Spleen (tissue), 11 donors: ENCODE measurements at regions not wholly inside any gene's neighbourhood (a gene's known extent, or its start where the extent isn't known, plus 50 kb on each side); places are given as distances from the start of the nearest gene placed in this dataset.

Experiments used
- DNase-seq: peaks from one replicate; pipeline ENCODE4 v3.0.0-alpha.2; 2020
- H3K27ac ChIP-seq, 8 donors: fragments of 200-600 bp; sonication (generic) in 7 of 8; 1 replicate in 4 of 8; 2 replicates in 4 of 8; pipeline versions ENCODE4 v1.5.0 to v1.8.0; 2016 to 2021; ENCODE audit warnings: inconsistent platforms in 4 of 8, mild to moderate bottlenecking in 4 of 8, moderate library complexity in 1 of 8
- H3K27me3 ChIP-seq, 7 donors: fragments of 200-600 bp; sonication (generic) in 6 of 7; replicated peaks in 1 of 7; 1 replicate in 4 of 7; 2 replicates in 3 of 7; pipeline versions ENCODE4 v1.5.0 to v1.8.0; 2016 to 2021; ENCODE audit warnings: inconsistent platforms in 3 of 7, mild to moderate bottlenecking in 1 of 7
- H3K36me3 ChIP-seq, 6 donors: fragments of 200-600 bp; sonication (generic) in 5 of 6; 1 replicate in 4 of 6; 2 replicates in 2 of 6; pipeline versions ENCODE4 v1.5.0 to v1.8.0; 2016 to 2021; ENCODE audit warnings: inconsistent platforms in 2 of 6
- H3K4me1 ChIP-seq, 6 donors: fragments of 200-600 bp; sonication (generic) in 5 of 6; 1 replicate in 3 of 6; 2 replicates in 3 of 6; pipeline versions ENCODE4 v1.5.0 to v1.8.0; 2016 to 2021; ENCODE audit warnings: inconsistent platforms in 3 of 6
- H3K4me3 ChIP-seq, 8 donors: fragments of 200-600 bp; sonication (generic) in 7 of 8; 1 replicate in 4 of 8; 2 replicates in 4 of 8; pipeline versions ENCODE4 v1.5.0 to v1.8.0; 2016 to 2021; ENCODE audit warnings: inconsistent platforms in 4 of 8, mild to moderate bottlenecking in 4 of 8, moderate library complexity in 2 of 8
- H3K9me3 ChIP-seq, 8 donors: fragments of 200-600 bp; sonication (generic) in 7 of 8; 1 replicate in 4 of 8; 2 replicates in 4 of 8; pipeline versions ENCODE4 v1.5.0 to v1.8.0; 2016 to 2021; ENCODE audit warnings: inconsistent platforms in 4 of 8
- CTCF ChIP-seq, 11 experiments: fragments of 200-600 bp in 7 of 11; fragments of 450-650 bp in 4 of 11; sonication (generic) in 4 of 11; IDR thresholded peaks in 8 of 11; conservative IDR thresholded peaks in 3 of 11; 1 replicate in 7 of 11; 2 replicates in 4 of 11; pipeline versions ENCODE4 v1.4.0 to v1.8.0; 2016 to 2021; ENCODE audit warnings: antibody characterized with exemption in 11 of 11, inconsistent platforms in 4 of 11, mild to moderate bottlenecking in 1 of 11
- POLR2A ChIP-seq, 3 donors: fragments of 450-650 bp; IDR thresholded peaks; one replicate each; pipeline ENCODE4 v1.5.1; 2017; ENCODE audit warnings: antibody characterized with exemption in 3 of 3, mild to moderate bottlenecking in 1 of 3
- POLR2AphosphoS5 ChIP-seq, 3 donors: sonication (generic); formaldehyde crosslinking; IDR thresholded peaks; one replicate each; pipeline ENCODE4 v1.5.1; 2017; ENCODE audit warnings: antibody characterized with exemption in 3 of 3
- whole genome bisulfite sequencing, 5 donors: extraction: QIAGEN DNeasy Blood & Tissue Kit in 3 of 5; methylation state at CpG; one replicate each; pipeline versions ENCODE4 v1.1.5 to v1.1.7; 2013 to 2018; 5-methylcytosine and 5-hydroxymethylcytosine counted together
- intact Hi-C: fragments of 100-400 bp; cut with DNase I; formaldehyde crosslinking; loops from one replicate; pipeline ENCODE4 v1.15.0; 2023; ENCODE audit warnings: low total_unique reads
- donor health status: healthy with polysubstance abuse.
- donor health status: DM: no; HTN: no; CAD: no; lungs with moderate emphysema.
- donor health status: DM: no; HTN: no; CAD: no.
- donor health status: Bipolar disorder and iron deficiency.
- donor health status: healthy.
- donor health status: DM: no; HTN: no; CAD: no.
- donor health status: DM: yes; HTN: yes; CAD: no.

DNA sequence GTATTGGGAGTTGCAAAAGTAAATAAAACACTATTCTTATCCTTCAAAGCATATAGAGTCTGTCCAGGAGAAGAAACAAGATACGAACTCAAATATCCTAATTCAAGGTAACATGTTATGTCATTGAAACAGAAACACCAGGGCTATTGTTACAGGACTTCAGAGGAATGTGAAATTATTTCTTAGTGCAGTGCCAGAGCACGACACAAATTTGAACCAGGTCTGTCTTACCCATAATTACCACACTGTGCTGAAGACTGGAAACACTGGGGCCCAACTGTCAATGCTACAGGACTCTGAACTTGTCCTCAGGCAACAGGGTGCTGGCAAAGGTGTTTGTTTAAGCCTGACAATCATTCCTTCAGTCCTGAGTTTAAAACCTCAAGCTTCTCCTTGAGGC lies 633.6 kb upstream of the UBE2E2 start:
- intact Hi-C loops: loop anchor here (5.0 kb wide), 1 partner anchor 388 kb away; no protein-coding TSS in a partner anchor
- no peaks in the 10 kb centered on the region for H3K27me3 ChIP-seq
- H3K27ac ChIP-seq: no peak overlapping the region
- no peak overlapping the region for H3K4me3 ChIP-seq
- no peak for DNase-seq
- WGBS, 5 donors: 78 to 92% (median 84%) methylated on average over 2 of the region's 2 CpGs
- no peaks in the 10 kb centered on the region for H3K9me3 ChIP-seq
- no peak for TF ChIP-seq POLR2A (IDR thresholded peaks at IDR 0.05)
- no peaks in the 10 kb centered on the region for H3K36me3 ChIP-seq
- no peaks in the 10 kb centered on the region for H3K4me1 ChIP-seq

- Histone ChIP-seq H3K27me3 (no peaks in the 10 kb centered on the region), H3K27ac (no peak overlapping the region), H3K36me3 (no peaks in the 10 kb centered on the region), H3K9me3 (no peaks in the 10 kb centered on the region), H3K4me1 (no peaks in the 10 kb centered on the region), H3K4me3 (no peak overlapping the region)
- TF ChIP-seq CTCF (IDR thresholded peaks at IDR 0.05 in 8 of 11, conservative IDR thresholded peaks at IDR 0.05 in 3 of 11) (no peak), POLR2A (IDR thresholded peaks at IDR 0.05) (no peak), POLR2AphosphoS5 (IDR thresholded peaks at IDR 0.05) (no peak)
- no peak for DNase-seq
- intact Hi-C loops: no loop called here
Observed at GRCh38 chr3:22581007-22581406, 622.1 kb upstream of the UBE2E2 start.

DNA sequence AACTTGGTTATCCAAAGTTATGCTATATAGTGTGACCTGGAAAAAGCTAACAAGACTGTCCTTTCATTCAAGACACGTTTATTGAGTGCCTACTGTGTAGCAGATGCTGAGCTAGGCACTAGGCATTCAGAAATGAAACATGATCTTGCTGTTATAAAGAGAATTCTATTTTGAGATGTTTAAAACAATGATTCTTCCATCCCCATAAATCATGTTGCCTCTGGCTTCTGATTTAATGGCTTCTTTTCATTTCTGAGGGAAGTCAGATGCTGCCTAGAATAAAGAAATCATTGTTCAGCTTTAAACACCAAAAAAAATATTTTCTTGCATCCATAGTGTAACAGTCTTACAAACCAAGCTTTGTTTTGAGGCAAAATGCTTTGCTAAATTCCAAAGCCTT lies 620.9 kb upstream of the UBE2E2 start:
- intact Hi-C loops: no loop called here
- TF ChIP-seq POLR2AphosphoS5 (IDR thresholded peaks at IDR 0.05) (no peak), CTCF (IDR thresholded peaks at IDR 0.05 in 8 of 11, conservative IDR thresholded peaks at IDR 0.05 in 3 of 11) (no peak), POLR2A (IDR thresholded peaks at IDR 0.05) (no peak)
- no peaks in the 10 kb centered on the region for H3K9me3 ChIP-seq
- 41 to 62% (median 45%) methylated on average over 1 of the region's 1 CpG for WGBS, 5 donors
- H3K4me1 ChIP-seq: no peaks in the 10 kb centered on the region
- no peaks in the 10 kb centered on the region for H3K36me3 ChIP-seq
- H3K4me3 ChIP-seq: no peak overlapping the region
- DNase-seq: no peak
- no peaks in the 10 kb centered on the region for H3K27me3 ChIP-seq
- H3K27ac ChIP-seq: no peak overlapping the region

DNA sequence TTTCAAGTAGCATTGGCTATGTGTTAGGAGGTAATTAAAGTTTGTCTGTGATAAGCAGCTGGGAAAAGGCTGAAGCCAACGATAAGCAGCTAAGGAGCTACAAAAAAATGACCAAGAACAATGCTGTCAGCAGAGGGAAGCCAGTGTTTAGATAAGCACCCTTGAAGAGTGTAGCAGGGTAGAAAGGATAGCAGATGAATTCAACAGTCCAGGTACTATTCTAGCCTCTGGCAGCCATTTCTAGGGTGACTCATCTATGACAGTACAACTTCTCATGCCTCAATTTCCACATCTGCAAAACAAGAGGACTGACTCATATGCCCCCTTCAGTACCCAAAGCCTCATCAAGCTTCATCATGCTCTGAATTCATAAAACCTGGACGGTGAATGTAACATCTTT lies 617.6 kb upstream of the UBE2E2 start:
- TF ChIP-seq POLR2AphosphoS5 (IDR thresholded peaks at IDR 0.05) (no peak), CTCF (IDR thresholded peaks at IDR 0.05 in 8 of 11, conservative IDR thresholded peaks at IDR 0.05 in 3 of 11) (no peak), POLR2A (IDR thresholded peaks at IDR 0.05) (no peak)
- intact Hi-C loops: no loop called here
- Histone ChIP-seq H3K36me3 (no peaks in the 10 kb centered on the region), H3K4me3 (no peak overlapping the region), H3K4me1 (no peaks in the 10 kb centered on the region), H3K27me3 (no peaks in the 10 kb centered on the region), H3K9me3 (no peaks in the 10 kb centered on the region), H3K27ac (no peak overlapping the region)
- WGBS, 5 donors: 55 to 64% (median 62%) methylated on average over 2 of the region's 2 CpGs
- DNase-seq: no peak

GRCh38 chr3:22585911-22586310 lies 617.2 kb upstream of the UBE2E2 start:
- no peaks in the 10 kb centered on the region for H3K36me3 ChIP-seq
- no peak overlapping the region for H3K4me3 ChIP-seq
- H3K9me3 ChIP-seq: no peaks in the 10 kb centered on the region
- no peak for DNase-seq
- intact Hi-C loops: no loop called here
- no peaks in the 10 kb centered on the region for H3K4me1 ChIP-seq
- no peaks in the 10 kb centered on the region for H3K27me3 ChIP-seq
- 72 to 89% (median 80%) methylated on average over 2 of the region's 2 CpGs for WGBS, 5 donors
- TF ChIP-seq POLR2AphosphoS5 (IDR thresholded peaks at IDR 0.05): no peak
- no peak for TF ChIP-seq CTCF (IDR thresholded peaks at IDR 0.05 in 8 of 11, conservative IDR thresholded peaks at IDR 0.05 in 3 of 11)
- no peak for TF ChIP-seq POLR2A (IDR thresholded peaks at IDR 0.05)
- H3K27ac ChIP-seq: no peak overlapping the region
